HCT116 (cell line): ENCODE measurements at regions not wholly inside any gene's neighbourhood (a gene's known extent, or its start where the extent isn't known, plus 50 kb on each side); places are given as distances from the start of the nearest gene placed in this dataset.

Experiments used
- ATAC-seq: fragments of 200-7000 bp; cut with Tn5 transposase; 2 replicates; pipeline ENCODE4 v1.9.1; 2020; ENCODE audit warnings: mild to moderate bottlenecking, moderate library complexity
- BruUV-seq: library from RNA; stranded (reverse); fragments of 400-500 nt; replicated peaks from 2 replicates; lab custom pipeline; 2021; lab: Mats Ljungman, UMichigan
- CTCF ChIA-PET: fragments of 300-600 bp; sonication (Branson Sonifier 250); formaldehyde crosslinking; loops from one replicate; lab custom pipeline; 2021; ENCODE audit warnings: antibody characterized with exemption; lab: Charles Lee
- POLR2A ChIA-PET: fragments of 300-600, 350-600 bp; sonication (Branson Sonifier 250); formaldehyde crosslinking; loops from one replicate; lab custom pipeline; 2021; ENCODE audit warnings: antibody characterized with exemption; lab: Charles Lee
- RAD21 ChIA-PET, 2 experiments: fragments of 300-600 bp; sonication (Branson Sonifier 250); formaldehyde crosslinking; loops; one replicate each; lab custom pipeline; 2023; ENCODE audit warnings: low total read pairs in 2 of 2; ENCODE audit not compliant: uncharacterized antibody in 2 of 2, unreplicated experiment in 2 of 2, low non-redundant PET in 1 of 2; lab: Charles Lee
- DNase-seq: peaks from one replicate; pipeline ENCODE4 v3.0.0-alpha.2; 2010; ENCODE audit warnings: low read depth, low spot score
- H2AFZ ChIP-seq: fragments of 200-600 bp; shearing (Covaris generic), sonication (generic); 2 replicates; pipeline ENCODE4 v1.6.1; 2017; ENCODE audit warnings: low read depth, mixed run types, mixed read lengths, antibody characterized with exemption, low read length; ENCODE audit not compliant: poor library complexity, severe bottlenecking
- H3K27ac ChIP-seq: 2 replicates; pipeline ENCODE4 v1.5.1; 2012; ENCODE audit warnings: low read depth, low read length
- H3K27me3 ChIP-seq: fragments of 200-600 bp; sonication (generic); 2 replicates; pipeline ENCODE4 v1.6.1; 2016; ENCODE audit warnings: mixed run types, low read length, mixed read lengths; ENCODE audit not compliant: insufficient read depth
- H3K36me3 ChIP-seq, 2 experiments: fragments of 200-500 bp in 1 of 2; fragments of 200-600 bp in 1 of 2; sonication (Bioruptor generic) in 1 of 2; sonication (generic) in 1 of 2; 2 replicates each; pipeline versions ENCODE4 v1.5.1 to v1.6.1; 2014 to 2016; ENCODE audit warnings: low read length in 2 of 2, inconsistent platforms in 1 of 2, mixed read lengths in 1 of 2, mixed run types in 1 of 2; ENCODE audit not compliant: insufficient read depth in 2 of 2, control insufficient read depth in 1 of 2
- H3K4me1 ChIP-seq, 2 experiments: fragments of 200-600 bp in 1 of 2; sonication (generic) in 1 of 2; 2 replicates each; pipeline versions ENCODE4 v1.5.1 to v1.6.1; 2012 to 2017; ENCODE audit warnings: low read length in 2 of 2, inconsistent platforms in 1 of 2, mild to moderate bottlenecking in 1 of 2, mixed read lengths in 1 of 2, mixed run types in 1 of 2, moderate library complexity in 1 of 2; ENCODE audit not compliant: insufficient read depth in 2 of 2, control insufficient read depth in 1 of 2
- H3K4me2 ChIP-seq: fragments of 200-600 bp; sonication (generic); 2 replicates; pipeline ENCODE4 v1.6.1; 2017; ENCODE audit warnings: mixed run types, low read length, mixed read lengths
- H3K4me3 ChIP-seq, 2 experiments: fragments of 200-600 bp in 1 of 2; sonication (generic) in 1 of 2; replicated peaks in 1 of 2; 2 replicates each; pipeline ENCODE4 v1.5.1; 2011 to 2016; ENCODE audit warnings: low read length in 2 of 2, control low read depth in 1 of 2, low read depth in 1 of 2, mild to moderate bottlenecking in 1 of 2, mixed read lengths in 1 of 2, mixed run types in 1 of 2
- H3K79me2 ChIP-seq: fragments of 200-600 bp; sonication (generic); 2 replicates; pipeline ENCODE4 v1.6.1; 2017; ENCODE audit warnings: mild to moderate bottlenecking, mixed run types, low read length, moderate library complexity, mixed read lengths; ENCODE audit not compliant: insufficient read depth
- H3K9ac ChIP-seq: fragments of 200-600 bp; sonication (generic); 2 replicates; pipeline ENCODE4 v1.6.1; 2016; ENCODE audit warnings: low read length, mixed read lengths
- H3K9me2 ChIP-seq: fragments of 200-600 bp; sonication (generic), shearing (Covaris generic); 2 replicates; pipeline ENCODE4 v1.6.1; 2017; ENCODE audit warnings: mixed run types, mild to moderate bottlenecking, moderate library complexity; ENCODE audit not compliant: insufficient read depth
- H3K9me3 ChIP-seq, 2 experiments: fragments of 200-500 bp in 1 of 2; fragments of 200-600 bp in 1 of 2; sonication (Bioruptor generic) in 1 of 2; sonication (generic) in 1 of 2; 2 replicates each; pipeline ENCODE4 v1.6.1; 2014 to 2017; ENCODE audit warnings: low read length in 2 of 2, mixed read lengths in 2 of 2, inconsistent platforms in 1 of 2, low read depth in 1 of 2, mild to moderate bottlenecking in 1 of 2, mixed run types in 1 of 2, moderate library complexity in 1 of 2; ENCODE audit not compliant: control insufficient read depth in 1 of 2, insufficient read depth in 1 of 2
- H4K20me1 ChIP-seq: fragments of 200-600 bp; sonication (generic), shearing (Covaris generic); 2 replicates; pipeline ENCODE4 v1.6.1; 2017; ENCODE audit warnings: mixed run types, mild to moderate bottlenecking, moderate library complexity; ENCODE audit not compliant: insufficient read depth
- CBX3 ChIP-seq: IDR thresholded peaks from 2 replicates; pipeline ENCODE4 v1.6.1; 2012; ENCODE audit warnings: low read depth
- CEBPB ChIP-seq: IDR thresholded peaks from 2 replicates; pipeline ENCODE4 v1.6.1; 2012; ENCODE audit warnings: low read depth
- EGR1 ChIP-seq: IDR thresholded peaks from 2 replicates; pipeline ENCODE4 v1.6.1; 2012; ENCODE audit warnings: low read depth
- ELF1 ChIP-seq: IDR thresholded peaks from 2 replicates; pipeline ENCODE4 v1.6.1; 2012; ENCODE audit warnings: low read depth, borderline replicate concordance
- EZH2 ChIP-seq: fragments of 200-600 bp; sonication (generic); IDR thresholded peaks from 2 replicates; pipeline ENCODE4 v1.6.1; 2017; ENCODE audit warnings: antibody characterized with exemption, mixed run types
- EZH2phosphoT487 ChIP-seq: fragments of 200-600 bp; IDR thresholded peaks from 2 replicates; pipeline ENCODE4 v1.6.1; 2018; ENCODE audit warnings: antibody characterized with exemption, borderline replicate concordance
- FOSL1 ChIP-seq: IDR thresholded peaks from 2 replicates; pipeline ENCODE4 v1.6.1; 2012; ENCODE audit warnings: low read depth
- JUND ChIP-seq: IDR thresholded peaks from 2 replicates; pipeline ENCODE4 v1.6.1; 2012
- POLR2AphosphoS5 ChIP-seq: IDR thresholded peaks from 2 replicates; pipeline ENCODE4 v1.6.1; 2011; ENCODE audit warnings: mild to moderate bottlenecking, low read depth, low read length, moderate library complexity
- REST ChIP-seq: IDR thresholded peaks from 2 replicates; pipeline ENCODE4 v1.6.1; 2012; ENCODE audit warnings: low read depth
- SP1 ChIP-seq: IDR thresholded peaks from 2 replicates; pipeline ENCODE4 v1.6.1; 2012; ENCODE audit warnings: low read depth
- YY1 ChIP-seq: IDR thresholded peaks from 2 replicates; pipeline ENCODE4 v1.6.1; 2011; ENCODE audit warnings: low read length, low read depth, moderate library complexity, mild to moderate bottlenecking; ENCODE audit not compliant: insufficient replicate concordance; ENCODE audit errors: extremely low read depth
- ZFX ChIP-seq: fragments of 450-650 bp; IDR thresholded peaks from 2 replicates; pipeline ENCODE4 v1.6.1; 2017
- ZNF274 ChIP-seq: fragments of 200-500 bp; sonication (Bioruptor generic); IDR thresholded peaks from 2 replicates; pipeline ENCODE4 v1.6.1; 2014; ENCODE audit warnings: mild to moderate bottlenecking, low read depth, low read length, inconsistent platforms
- intact Hi-C: fragments of 100-400 bp; cut with micrococcal nuclease; formaldehyde crosslinking; loops from 2 replicates; pipeline ENCODE4 v1.10.0; 2022

GRCh38 chr4:186810613-186811150, 87.0 kb upstream of the FAT1 start:
- RAD21 ChIA-PET = no interaction called here
- Histone ChIP-seq H3K36me3 (no peaks in the 10 kb centered on the region), H3K79me2 (no peaks in the 10 kb centered on the region), H3K27me3 (no peaks in the 10 kb centered on the region), H3K4me2 (peak overlapping the region; percentile 62), H3K27ac (peak overlapping the region; percentile 76), H4K20me1 (no peaks in the 10 kb centered on the region), H2AFZ (peak overlapping the region; percentile 69), H3K4me1 (peaks cover 73 to 97% of the 10 kb centered on the region in 2 experiments), H3K9me3 (no peaks in the 10 kb centered on the region), H3K9ac (peak overlapping the region; percentile 50), H3K4me3 (peak overlapping the region; percentile 14 to 19; a peak in 3 of 4 replicates), H3K9me2 (no peaks in the 10 kb centered on the region)
- intact Hi-C loops = no loop called here
- DNase-seq = no peak
- POLR2A ChIA-PET = interaction anchor here (1.1 kb wide), 1 partner anchor 10 kb away, joined by 3 read pairs; no protein-coding TSS in a partner anchor
- CTCF ChIA-PET = interaction anchor here (1.2 to 1.4 kb wide), 2 partner anchors 8 to 12 kb away, joined by 3 read pairs; no protein-coding TSS in a partner anchor
- TF ChIP-seq POLR2AphosphoS5 (peak; percentile 47), CEBPB (no peak), EZH2 (no peak), ZFX (no peak), JUND (no peak), FOSL1 (no peak), ZNF274 (no peak), EZH2phosphoT487 (no peak), YY1 (no peak)
- peak; percentile 20 for ATAC-seq
- no TSS peak for BruUV-seq

GRCh38 chr4:186812592-186812991, 88.9 kb upstream of the FAT1 start:
- H3K4me1 ChIP-seq = peaks cover 61 to 84% of the 10 kb centered on the region in 2 experiments
- no peaks in the 10 kb centered on the region for H3K9me3 ChIP-seq
- ChIA-PET CTCF (no interaction called here), RAD21 (no interaction called here), POLR2A (interaction anchor here (0.9 to 2.6 kb wide), 2 partner anchors 11 to 17 kb away, joined by 3 to 11 read pairs; no protein-coding TSS in a partner anchor)
- no peak for ATAC-seq
- no peaks in the 10 kb centered on the region for H3K36me3 ChIP-seq
- H2AFZ ChIP-seq = peak overlapping the region; percentile 92
- TF ChIP-seq REST (no peak), ELF1 (no peak), ZFX (0 out of 2 replicates have a peak, but pooled peaks have one; percentile 5), EGR1 (no peak), POLR2AphosphoS5 (no peak), CBX3 (no peak), SP1 (no peak)
- no peak for DNase-seq
- H3K9ac ChIP-seq = no peak overlapping the region
- H3K27ac ChIP-seq = no peak overlapping the region
- no peaks in the 10 kb centered on the region for H3K79me2 ChIP-seq
- no peaks in the 10 kb centered on the region for H3K27me3 ChIP-seq
- peak overlapping the region; percentile 29; the same call in 1 of the 2 replicates for H3K4me2 ChIP-seq
- intact Hi-C loops = no loop called here
- BruUV-seq = no TSS peak
- H4K20me1 ChIP-seq = no peaks in the 10 kb centered on the region
- no peak overlapping the region for H3K4me3 ChIP-seq
- no peaks in the 10 kb centered on the region for H3K9me2 ChIP-seq
